ENCODE measurements at regions not wholly inside any gene's neighbourhood (a gene's known extent, or its start where the extent isn't known, plus 50 kb on each side); places are given as distances from the start of the nearest gene placed in this dataset.

DNA sequence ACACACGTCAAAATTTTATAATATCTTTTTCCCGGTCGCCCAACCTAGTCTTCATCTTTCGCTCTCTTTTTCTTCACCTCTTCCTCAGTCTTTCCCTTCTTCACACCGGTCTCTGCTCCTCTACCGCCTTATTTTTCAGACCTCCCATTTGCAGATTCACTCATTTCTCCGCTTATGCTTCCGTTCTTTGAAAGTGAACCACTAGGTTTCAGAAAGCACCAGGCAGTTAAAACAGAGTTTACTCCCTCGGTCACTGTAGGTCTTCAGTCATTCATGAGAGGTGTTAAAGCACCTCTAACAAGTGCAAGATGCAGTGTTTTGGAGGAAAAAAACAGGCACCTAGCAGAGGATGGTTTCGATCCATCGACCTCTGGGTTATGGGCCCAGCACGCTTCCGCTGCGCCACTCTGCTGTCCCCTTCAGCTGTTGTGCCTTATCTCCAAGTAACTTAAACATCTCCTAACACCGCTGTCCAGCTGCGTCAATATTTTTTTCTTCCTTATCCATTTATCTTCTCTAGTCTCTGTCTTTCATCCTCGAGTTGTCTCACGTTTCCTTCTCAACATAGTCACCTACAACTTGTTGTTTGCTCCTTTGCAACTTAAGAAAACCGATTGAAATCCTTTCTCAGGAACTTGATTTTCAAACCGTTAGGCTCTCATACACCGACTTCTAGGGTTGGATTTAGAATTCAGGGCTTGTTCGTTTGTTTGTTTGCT, 119.7 kb upstream of the ZNF184 start (continued):
- peak; percentile 41; the same call in 1 of the 2 replicates for TF ChIP-seq ZNF451 (CRISPR knock-in tag; IDR thresholded peaks at IDR 0.05)
- peak; percentile 64; the same call in 1 of the 2 replicates for TF ChIP-seq KAT7 (CRISPR knock-in tag; IDR thresholded peaks at IDR 0.05; ENCODE audit: borderline replicate concordance)
- TF ChIP-seq NONO (IDR thresholded peaks at IDR 0.05), result no peak
- TF ChIP-seq NONO (CRISPR knock-in tag; conservative IDR thresholded peaks at IDR 0.05), result peak; percentile 81
- no peak for TF ChIP-seq EEA1 (CRISPR knock-in tag; IDR thresholded peaks at IDR 0.05; ENCODE audit: borderline replicate concordance)
- 0 out of 2 replicates have a peak, but pooled peaks have one; percentile 2 for TF ChIP-seq DMTF1 (CRISPR knock-in tag; IDR thresholded peaks at IDR 0.05)
- TF ChIP-seq RBM22 (optimal IDR thresholded peaks at IDR 0.05; ENCODE audit: low read length), result peak; percentile 99
- TF ChIP-seq ELF1 (CRISPR knock-in tag; IDR thresholded peaks at IDR 0.05), result peak; percentile 36; the same call in 1 of the 2 replicates
- TF ChIP-seq HNRNPLL (IDR thresholded peaks at IDR 0.05; ENCODE audit: low read depth, low read length, poor library complexity, severe bottlenecking), result no peak
- TF ChIP-seq MEIS1 (CRISPR knock-in tag; IDR thresholded peaks at IDR 0.05; ENCODE audit: borderline replicate concordance), result no peak
- peak; percentile 74; the same call in 1 of the 2 replicates for TF ChIP-seq ZNF431 (CRISPR knock-in tag; IDR thresholded peaks at IDR 0.05; ENCODE audit: borderline replicate concordance, low read depth)
- peak; percentile 97 for TF ChIP-seq ZSCAN31 (CRISPR knock-in tag; IDR thresholded peaks at IDR 0.05; ENCODE audit: low read depth)
- peak; percentile 85; the same call in 1 of the 2 replicates for TF ChIP-seq CHD4 (IDR thresholded peaks at IDR 0.05; ENCODE audit: borderline replicate concordance, low read length)
- TF ChIP-seq DBP (CRISPR knock-in tag; IDR thresholded peaks at IDR 0.05; ENCODE audit: not compliant biosample characterization), result no peak
- TF ChIP-seq TBX3 (IDR thresholded peaks at IDR 0.05; ENCODE audit: borderline replicate concordance), result peak; percentile 85
- TF ChIP-seq MYNN (CRISPR knock-in tag; IDR thresholded peaks at IDR 0.05; ENCODE audit: low read depth), result no peak
- TF ChIP-seq ZNF331 (CRISPR knock-in tag; IDR thresholded peaks at IDR 0.05), result peak; percentile 90; the same call in 1 of the 2 replicates
- TF ChIP-seq ZNF281 (CRISPR knock-in tag; IDR thresholded peaks at IDR 0.05; ENCODE audit: borderline replicate concordance), result no peak
- TF ChIP-seq SP4 (CRISPR knock-in tag; IDR thresholded peaks at IDR 0.05), result 0 out of 2 replicates have a peak, but pooled peaks have one; percentile 23
- no peak for TF ChIP-seq ZNF660 (CRISPR knock-in tag; IDR thresholded peaks at IDR 0.05; ENCODE audit: borderline replicate concordance, low read depth)
- peak; percentile 47; the same call in 1 of the 2 replicates for TF ChIP-seq YEATS4 (CRISPR knock-in tag; IDR thresholded peaks at IDR 0.05; ENCODE audit: borderline replicate concordance)
- peak; percentile 94 for TF ChIP-seq KDM2A (CRISPR knock-in tag; IDR thresholded peaks at IDR 0.05; ENCODE audit: borderline replicate concordance, low read depth)

All from HepG2 (cell line).